HL-60 (cell line): ENCODE measurements at regions not wholly inside any gene's neighbourhood (a gene's known extent, or its start where the extent isn't known, plus 50 kb on each side); places are given as distances from the start of the nearest gene placed in this dataset.

ENCODE experiments used
- CTCF ChIP-seq: IDR thresholded peaks from one replicate; pipeline ENCODE4 v1.5.1; 2011; ENCODE audit warnings: low read length, control low read depth, inconsistent platforms; ENCODE audit not compliant: insufficient read depth
- POLR2AphosphoS5 ChIP-seq: IDR thresholded peaks from 2 replicates; pipeline ENCODE4 v1.6.1; 2012; ENCODE audit warnings: low read depth

- TF ChIP-seq CTCF (no peak), POLR2AphosphoS5 (no peak)
Observed at GRCh38 chrX:144637731-144638130, 609.6 kb upstream of the SPANXN1 start.
